IPS-18c (cell line): ENCODE measurements at regions not wholly inside any gene's neighbourhood (a gene's known extent, or its start where the extent isn't known, plus 50 kb on each side); places are given as distances from the start of the nearest gene placed in this dataset.

Experiments
- H3K4me3 ChIP-seq: 2 replicates; pipeline ENCODE4 v1.7.0; 2013; ENCODE audit warnings: low read depth, mild to moderate bottlenecking, low read length, moderate library complexity; ENCODE audit not compliant: insufficient read depth
- H3K9me3 ChIP-seq: one replicate; pipeline ENCODE4 v1.6.1; 2013; ENCODE audit warnings: mild to moderate bottlenecking, low read length, moderate library complexity; ENCODE audit not compliant: control insufficient read depth, insufficient read depth

DNA sequence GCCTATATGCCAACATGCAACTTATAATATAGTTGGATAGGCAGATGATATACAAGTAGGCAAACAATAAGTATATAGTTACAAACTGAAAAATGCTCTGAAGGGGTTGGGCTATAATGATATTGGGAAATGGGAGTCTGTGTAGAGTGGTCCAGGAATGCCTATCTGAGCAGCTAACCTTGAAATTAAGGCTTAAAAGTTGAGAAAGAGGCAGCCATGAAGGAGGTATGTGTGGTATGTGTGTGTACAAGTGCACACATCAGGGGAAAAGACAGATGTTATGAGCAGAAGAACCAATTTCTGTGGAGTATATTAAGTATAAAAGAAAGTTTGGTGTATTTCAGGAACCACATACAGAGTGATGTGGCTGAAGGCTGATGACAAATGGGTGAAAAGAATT is 154.9 kb upstream of the PAPPA start:
- H3K9me3 ChIP-seq, result no peaks in the 10 kb centered on the region

DNA sequence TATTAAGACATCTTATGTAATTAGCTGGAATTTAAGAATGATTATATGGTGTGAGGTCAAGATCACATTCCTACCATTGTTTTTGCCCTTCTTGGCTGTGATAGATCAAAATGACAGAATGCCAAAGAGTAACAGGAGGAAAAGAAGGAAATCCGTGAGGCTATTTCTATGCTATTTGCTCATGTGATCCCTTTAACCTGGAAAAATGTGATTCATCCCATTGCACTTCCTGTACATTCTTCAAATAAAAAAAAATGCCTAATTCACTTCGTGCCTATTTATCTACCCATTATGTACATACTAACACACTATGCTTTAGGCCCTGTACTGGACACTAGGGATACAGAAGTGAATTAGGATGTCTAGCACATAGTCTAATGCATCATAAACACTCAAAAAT is 154.1 kb upstream of the PAPPA start:
- no peaks in the 10 kb centered on the region for H3K9me3 ChIP-seq
- H3K4me3 ChIP-seq, result no peak overlapping the region

More for the DNA sequence above, 154.9 kb upstream of the PAPPA start:
- H3K4me3 ChIP-seq, result no peak overlapping the region

GRCh38 chr9:116000748-116001329 is 152.8 kb upstream of the PAPPA start:
- Histone ChIP-seq H3K9me3 (no peaks in the 10 kb centered on the region), H3K4me3 (no peak overlapping the region)

- H3K9me3 ChIP-seq, result no peaks in the 10 kb centered on the region
These were observed 151.4 kb upstream of the PAPPA start for GRCh38 chr9:116002181-116002580.

GRCh38 chr9:116002624-116003023 is 151.0 kb upstream of the PAPPA start:
- H3K9me3 ChIP-seq, result no peaks in the 10 kb centered on the region

More at GRCh38 chr9:116002181-116002580, 151.4 kb upstream of the PAPPA start:
- no peak overlapping the region for H3K4me3 ChIP-seq

GRCh38 chr9:116003397-116003796 is 150.2 kb upstream of the PAPPA start:
- Histone ChIP-seq H3K9me3 (no peaks in the 10 kb centered on the region), H3K4me3 (no peak overlapping the region)

More at GRCh38 chr9:116002624-116003023, 151.0 kb upstream of the PAPPA start:
- H3K4me3 ChIP-seq, result no peak overlapping the region

DNA sequence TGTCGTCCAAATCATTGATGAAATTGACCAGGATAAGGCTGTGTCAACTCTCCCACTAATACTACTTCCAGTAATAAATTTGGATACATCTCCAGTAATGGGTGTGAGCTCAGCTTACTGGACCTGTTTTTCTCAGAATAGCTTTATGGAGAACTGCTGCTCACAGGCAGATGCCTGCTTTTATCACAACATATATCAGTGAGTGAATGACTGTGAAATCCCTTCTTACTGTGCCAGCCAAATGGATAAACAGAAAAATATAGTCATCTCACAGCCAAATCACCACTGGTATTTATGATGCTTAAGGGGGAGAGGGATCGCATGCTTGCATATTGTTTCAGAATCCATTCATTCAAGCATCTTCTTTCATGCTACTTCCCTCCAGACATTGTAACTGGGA is 148.4 kb upstream of the PAPPA start:
- Histone ChIP-seq H3K9me3 (no peaks in the 10 kb centered on the region), H3K4me3 (no peak overlapping the region)

- no peak overlapping the region for H3K4me3 ChIP-seq
- H3K9me3 ChIP-seq, result no peaks in the 10 kb centered on the region
These were observed 145.8 kb upstream of the PAPPA start for GRCh38 chr9:116007824-116008223.

- Histone ChIP-seq H3K9me3 (no peaks in the 10 kb centered on the region), H3K4me3 (no peak overlapping the region)
These were observed 145.3 kb upstream of the PAPPA start for GRCh38 chr9:116008278-116008677.

DNA sequence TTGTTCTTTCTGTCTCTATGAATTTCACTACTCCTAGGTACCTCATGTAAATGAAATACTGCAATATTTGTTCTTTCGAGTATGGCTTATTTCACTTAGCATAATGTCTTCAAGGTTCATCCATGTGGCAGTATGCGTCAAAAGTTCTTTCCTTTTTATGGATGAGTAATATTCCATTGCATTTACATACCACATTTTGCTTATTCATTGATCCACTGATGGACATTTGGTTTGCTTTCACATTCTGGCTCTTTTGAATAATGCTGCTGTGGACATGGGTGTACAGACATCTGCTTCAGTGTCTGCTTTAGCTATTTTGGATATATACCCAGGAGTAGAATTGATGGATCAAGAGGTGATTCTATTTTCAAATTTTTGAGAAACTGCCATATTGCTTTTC is 144.2 kb upstream of the PAPPA start:
- no peaks in the 10 kb centered on the region for H3K9me3 ChIP-seq
- no peak overlapping the region for H3K4me3 ChIP-seq

DNA sequence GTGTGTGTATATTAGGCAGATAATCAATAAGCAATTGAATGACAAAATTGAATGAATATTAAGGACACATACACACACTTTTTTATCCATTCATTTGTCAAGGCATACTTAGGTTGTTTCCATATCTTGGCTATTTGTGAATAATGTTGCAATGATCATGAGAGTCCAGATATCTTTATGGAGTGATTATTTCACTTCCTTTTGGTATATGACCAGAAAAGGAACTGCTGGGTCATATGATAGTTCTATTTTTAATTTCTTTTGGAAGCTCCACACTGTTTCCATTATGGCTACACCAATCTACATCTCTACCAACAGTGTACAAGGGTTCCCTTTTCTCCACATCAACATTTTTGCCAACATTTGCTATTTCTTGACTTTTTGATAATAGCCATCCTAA is 137.7 kb upstream of the PAPPA start:
- Histone ChIP-seq H3K9me3 (no peaks in the 10 kb centered on the region), H3K4me3 (no peak overlapping the region)

- Histone ChIP-seq H3K4me3 (no peak overlapping the region), H3K9me3 (no peaks in the 10 kb centered on the region)
These were observed 133.4 kb upstream of the PAPPA start for GRCh38 chr9:116020146-116020545.

- H3K4me3 ChIP-seq, result no peak overlapping the region
- no peaks in the 10 kb centered on the region for H3K9me3 ChIP-seq
These were observed 132.8 kb upstream of the PAPPA start for GRCh38 chr9:116020801-116021200.

GRCh38 chr9:116027096-116027495 is 126.5 kb upstream of the PAPPA start:
- no peaks in the 10 kb centered on the region for H3K9me3 ChIP-seq
- H3K4me3 ChIP-seq, result no peak overlapping the region

DNA sequence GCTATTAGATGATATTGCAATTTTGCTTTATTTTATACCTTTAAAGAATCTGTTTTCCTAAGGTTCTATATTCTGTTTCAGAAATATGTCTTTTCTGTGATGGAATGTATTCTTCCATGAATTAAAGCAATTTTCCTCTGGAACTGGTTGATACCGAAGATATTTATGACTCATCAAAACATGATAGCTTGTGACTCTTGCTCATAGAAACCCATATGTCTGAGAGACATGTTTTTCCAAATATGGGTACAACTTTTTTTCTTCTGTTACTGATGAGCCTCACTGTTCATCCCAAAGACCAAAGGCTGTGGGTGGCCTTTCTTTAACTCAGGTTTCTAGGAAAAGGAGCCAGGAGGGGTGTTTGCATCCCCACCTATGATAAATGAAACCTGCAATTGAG is 126.1 kb upstream of the PAPPA start:
- H3K4me3 ChIP-seq, result no peak overlapping the region

GRCh38 chr9:116027951-116028350 is 125.6 kb upstream of the PAPPA start:
- H3K4me3 ChIP-seq, result no peak overlapping the region
- no peaks in the 10 kb centered on the region for H3K9me3 ChIP-seq

More for the DNA sequence above, 126.1 kb upstream of the PAPPA start:
- no peaks in the 10 kb centered on the region for H3K9me3 ChIP-seq

DNA sequence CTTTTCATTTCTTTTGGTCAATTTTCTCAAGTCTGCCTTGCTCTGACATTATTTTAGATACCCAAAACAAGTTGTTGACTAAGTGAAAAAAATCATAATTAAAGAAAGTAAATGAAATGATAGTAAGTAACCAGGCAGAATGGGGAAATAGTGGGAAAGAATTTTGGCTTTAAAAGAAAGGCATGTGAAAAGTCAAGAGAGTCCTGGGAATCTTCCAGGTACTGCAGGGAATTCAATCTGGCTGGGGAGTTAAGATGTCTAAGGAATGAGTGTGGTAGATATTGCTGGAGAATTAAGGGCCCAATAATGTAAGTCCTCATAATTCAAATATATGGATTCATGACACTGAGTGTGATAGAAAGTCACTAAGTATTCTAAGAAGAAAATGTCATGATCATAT is 123.1 kb upstream of the PAPPA start:
- Histone ChIP-seq H3K9me3 (no peaks in the 10 kb centered on the region), H3K4me3 (no peak overlapping the region)

- Histone ChIP-seq H3K9me3 (no peaks in the 10 kb centered on the region), H3K4me3 (no peak overlapping the region)
These were observed 120.7 kb upstream of the PAPPA start for GRCh38 chr9:116032683-116033440.

GRCh38 chr9:116039312-116039711 is 114.3 kb upstream of the PAPPA start:
- no peaks in the 10 kb centered on the region for H3K9me3 ChIP-seq
- no peak overlapping the region for H3K4me3 ChIP-seq
